ENCODE measurements at regions not wholly inside any gene's neighbourhood (a gene's known extent, or its start where the extent isn't known, plus 50 kb on each side); places are given as distances from the start of the nearest gene placed in this dataset.

DNA sequence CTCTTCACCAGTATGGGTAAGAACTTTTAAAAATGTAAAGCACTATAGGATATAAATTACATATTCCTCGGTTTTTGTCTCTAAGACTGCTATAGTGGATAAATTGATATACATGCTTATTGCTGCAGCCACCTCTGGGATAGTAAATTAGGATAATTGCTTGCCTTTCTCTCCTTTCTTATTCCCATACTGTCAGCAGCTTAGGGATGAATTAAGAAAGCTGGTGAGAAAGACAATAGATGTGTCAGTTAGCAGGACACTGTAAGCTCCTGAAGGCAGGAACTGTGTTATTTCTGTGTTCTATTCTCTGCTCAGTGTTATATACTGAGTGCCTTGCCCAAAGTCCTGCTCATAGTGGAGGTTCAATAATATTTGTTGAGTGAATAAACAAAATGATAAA lies 828.6 kb upstream of the ACVR2A start:
- Histone ChIP-seq H3K36me3 (ENCODE audit: low read depth) (no peaks in the 10 kb centered on the region), H3K9me3 (no peaks in the 10 kb centered on the region), H3K4me1 (ENCODE audit: low read depth) (no peaks in the 10 kb centered on the region), H3K4me3 (no peak overlapping the region)
- ATAC-seq, result no peak
- no peak for DNase-seq
- intact Hi-C loops (cut with DNase I, micrococcal nuclease), result no loop called here
- no peak for TF ChIP-seq CTCF (IDR thresholded peaks at IDR 0.05)

DNA sequence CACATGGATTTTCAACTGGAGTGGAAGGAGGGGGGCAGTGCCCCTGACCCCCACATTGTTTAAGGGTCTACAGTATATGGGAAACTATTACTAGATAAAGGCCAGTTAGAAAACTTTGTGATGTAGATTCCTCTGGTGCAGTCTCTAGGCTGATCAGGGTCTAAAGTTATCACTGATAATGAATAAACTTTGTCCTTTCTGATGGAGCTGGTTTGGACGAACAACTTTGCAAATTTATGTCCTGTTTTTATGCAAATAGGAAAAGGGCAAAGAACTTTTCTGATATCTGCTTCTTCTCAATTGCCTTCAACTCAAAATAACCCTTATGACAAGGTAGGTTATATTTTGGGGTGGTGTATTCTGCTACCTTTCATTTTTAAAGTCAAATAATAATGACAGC lies 829.2 kb upstream of the ACVR2A start:
- no peak for ATAC-seq
- no peaks in the 10 kb centered on the region for H3K9me3 ChIP-seq
- H3K4me1 ChIP-seq (ENCODE audit: low read depth), result no peaks in the 10 kb centered on the region
- TF ChIP-seq CTCF (IDR thresholded peaks at IDR 0.05), result no peak
- no peak overlapping the region for H3K4me3 ChIP-seq
- no peak for DNase-seq
- intact Hi-C loops (cut with DNase I, micrococcal nuclease), result no loop called here
- H3K36me3 ChIP-seq (ENCODE audit: low read depth), result no peaks in the 10 kb centered on the region

- no peak for DNase-seq
- intact Hi-C loops (cut with DNase I, micrococcal nuclease), result no loop called here
- no peak for TF ChIP-seq CTCF (IDR thresholded peaks at IDR 0.05)
- Histone ChIP-seq H3K4me1 (ENCODE audit: low read depth) (no peaks in the 10 kb centered on the region), H3K4me3 (no peak overlapping the region), H3K9me3 (no peaks in the 10 kb centered on the region), H3K36me3 (ENCODE audit: low read depth) (no peaks in the 10 kb centered on the region)
- no peak for ATAC-seq
Observed at GRCh38 chr2:147013696-147014392, 831.0 kb upstream of the ACVR2A start.

- no peaks in the 10 kb centered on the region for H3K36me3 ChIP-seq (ENCODE audit: low read depth)
- H3K4me1 ChIP-seq (ENCODE audit: low read depth), result no peaks in the 10 kb centered on the region
- ATAC-seq, result no peak
- no peak for DNase-seq
- TF ChIP-seq CTCF (IDR thresholded peaks at IDR 0.05), result no peak
- no peaks in the 10 kb centered on the region for H3K9me3 ChIP-seq
- no peak overlapping the region for H3K4me3 ChIP-seq
- intact Hi-C loops (cut with DNase I, micrococcal nuclease), result no loop called here
Observed at GRCh38 chr2:147008481-147008880, 836.3 kb upstream of the ACVR2A start.

DNA sequence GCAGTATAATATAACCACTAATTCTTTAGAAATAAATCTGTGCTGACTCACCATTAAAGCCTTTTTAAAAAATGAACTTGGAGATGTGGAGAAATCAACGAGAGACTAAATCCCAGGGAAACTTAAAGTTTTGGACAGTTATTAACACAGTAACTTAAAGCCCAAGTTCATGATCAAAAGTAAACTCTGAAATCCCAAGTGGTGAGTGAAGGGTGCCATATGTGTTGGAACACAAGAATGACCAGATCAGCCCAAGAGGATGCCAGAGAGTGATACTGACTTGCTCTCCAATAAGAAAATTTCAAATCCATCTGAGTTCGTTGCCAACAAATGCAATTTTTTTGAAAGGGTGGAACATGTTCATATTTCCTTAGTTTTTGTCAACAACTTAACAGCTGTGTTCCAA lies 838.1 kb upstream of the ACVR2A start:
- intact Hi-C loops (cut with DNase I, micrococcal nuclease), result no loop called here
- no peaks in the 10 kb centered on the region for H3K9me3 ChIP-seq
- no peak for ATAC-seq
- no peaks in the 10 kb centered on the region for H3K36me3 ChIP-seq (ENCODE audit: low read depth)
- no peak overlapping the region for H3K4me3 ChIP-seq
- TF ChIP-seq CTCF (IDR thresholded peaks at IDR 0.05), result no peak
- H3K4me1 ChIP-seq (ENCODE audit: low read depth), result no peaks in the 10 kb centered on the region
- DNase-seq, result no peak

GRCh38 chr2:147003081-147003480 lies 841.7 kb upstream of the ACVR2A start:
- no peak for ATAC-seq
- DNase-seq, result no peak
- H3K9me3 ChIP-seq, result no peaks in the 10 kb centered on the region
- no peaks in the 10 kb centered on the region for H3K4me1 ChIP-seq (ENCODE audit: low read depth)
- no peak for TF ChIP-seq CTCF (IDR thresholded peaks at IDR 0.05)
- no peaks in the 10 kb centered on the region for H3K36me3 ChIP-seq (ENCODE audit: low read depth)
- no peak overlapping the region for H3K4me3 ChIP-seq
- intact Hi-C loops (cut with DNase I, micrococcal nuclease), result no loop called here

Measured in mucosa of descending colon (tissue), 3 donors.